ENCODE measurements at regions not wholly inside any gene's neighbourhood (a gene's known extent, or its start where the extent isn't known, plus 50 kb on each side); places are given as distances from the start of the nearest gene placed in this dataset.

GRCh38 chr2:220673151-220673874, 898.8 kb downstream of the EPHA4 start:
- no peak for FAIRE-seq

GRCh38 chr2:220674033-220674432, 898.1 kb downstream of the EPHA4 start:
- FAIRE-seq = no peak

- no peak for FAIRE-seq
These were observed 895.4 kb downstream of the EPHA4 start for GRCh38 chr2:220676695-220677094.

GRCh38 chr2:220678943-220679342, 893.2 kb downstream of the EPHA4 start:
- no peak for FAIRE-seq

GRCh38 chr2:220682616-220683015, 889.5 kb downstream of the EPHA4 start:
- FAIRE-seq = no peak

GRCh38 chr2:220684099-220684498, 888.0 kb downstream of the EPHA4 start:
- FAIRE-seq = no peak

GRCh38 chr2:220687231-220687843, 884.8 kb downstream of the EPHA4 start:
- FAIRE-seq = no peak

GRCh38 chr2:220695397-220696279, 876.5 kb downstream of the EPHA4 start:
- no peak for FAIRE-seq

- FAIRE-seq = no peak
These were observed 875.8 kb downstream of the EPHA4 start for GRCh38 chr2:220696280-220696669.

GRCh38 chr2:220697011-220697410, 875.1 kb downstream of the EPHA4 start:
- FAIRE-seq = no peak

GRCh38 chr2:220701115-220701514, 871.0 kb downstream of the EPHA4 start:
- no peak for FAIRE-seq

GRCh38 chr2:220703279-220703678, 868.8 kb downstream of the EPHA4 start:
- FAIRE-seq = no peak

- no peak for FAIRE-seq
These were observed 868.0 kb downstream of the EPHA4 start for GRCh38 chr2:220704081-220704480.

- no peak for FAIRE-seq
These were observed 867.3 kb downstream of the EPHA4 start for GRCh38 chr2:220704810-220705209.

GRCh38 chr2:220705678-220706077, 866.4 kb downstream of the EPHA4 start:
- no peak for FAIRE-seq

GRCh38 chr2:220707261-220707660, 864.8 kb downstream of the EPHA4 start:
- no peak for FAIRE-seq

GRCh38 chr2:220708366-220708765, 863.7 kb downstream of the EPHA4 start:
- FAIRE-seq = no peak

- no peak for FAIRE-seq
These were observed 854.8 kb downstream of the EPHA4 start for GRCh38 chr2:220717283-220717682.

GRCh38 chr2:220736778-220737177, 835.3 kb downstream of the EPHA4 start:
- no peak for FAIRE-seq

- FAIRE-seq = no peak
These were observed 828.9 kb downstream of the EPHA4 start for GRCh38 chr2:220743203-220743602.

GRCh38 chr2:220744861-220745260, 827.2 kb downstream of the EPHA4 start:
- FAIRE-seq = no peak

GRCh38 chr2:220745682-220746081, 826.4 kb downstream of the EPHA4 start:
- no peak for FAIRE-seq

GRCh38 chr2:220747736-220748135, 824.4 kb downstream of the EPHA4 start:
- no peak for FAIRE-seq
